HG03064 (cell line): ENCODE measurements at regions not wholly inside any gene's neighbourhood (a gene's known extent, or its start where the extent isn't known, plus 50 kb on each side); places are given as distances from the start of the nearest gene placed in this dataset.

ENCODE experiments used
- ATAC-seq: cut with Tn5 transposase; IDR thresholded peaks from one replicate; pipeline ENCODE4 v1.9.1; 2021; ENCODE audit warnings: low read depth; ENCODE audit not compliant: unreplicated experiment

- ATAC-seq = no peak
Measured at GRCh38 chr9:118163751-118164150, 459.5 kb downstream of the TLR4 start.

- no peak for ATAC-seq
Measured at GRCh38 chr9:118165451-118165850, 461.2 kb downstream of the TLR4 start.

- no peak for ATAC-seq
Measured at GRCh38 chr9:118170032-118170955, 466.1 kb downstream of the TLR4 start.

GRCh38 chr9:118177241-118177640, 473.0 kb downstream of the TLR4 start:
- no peak for ATAC-seq

GRCh38 chr9:118183576-118183975, 479.4 kb downstream of the TLR4 start:
- no peak for ATAC-seq

GRCh38 chr9:118187408-118187807, 483.2 kb downstream of the TLR4 start:
- no peak for ATAC-seq

- no peak for ATAC-seq
Measured at GRCh38 chr9:118189615-118190014, 485.4 kb downstream of the TLR4 start.

GRCh38 chr9:118192807-118193206, 488.6 kb downstream of the TLR4 start:
- ATAC-seq = no peak

- no peak for ATAC-seq
Measured at GRCh38 chr9:118209343-118209742, 505.1 kb downstream of the TLR4 start.

GRCh38 chr9:118215549-118215948, 511.3 kb downstream of the TLR4 start:
- no peak for ATAC-seq

GRCh38 chr9:118222375-118222774, 518.2 kb downstream of the TLR4 start:
- ATAC-seq = no peak

GRCh38 chr9:118223111-118223510, 518.9 kb downstream of the TLR4 start:
- ATAC-seq = no peak

- no peak for ATAC-seq
Measured at GRCh38 chr9:118230329-118230728, 526.1 kb downstream of the TLR4 start.

- ATAC-seq = no peak
Measured at GRCh38 chr9:118236625-118237024, 532.4 kb downstream of the TLR4 start.

- ATAC-seq = no peak
Measured at GRCh38 chr9:118238139-118238538, 533.9 kb downstream of the TLR4 start.

- ATAC-seq = no peak
Measured at GRCh38 chr9:118252027-118252426, 547.8 kb downstream of the TLR4 start.

GRCh38 chr9:118262191-118262590, 558.0 kb downstream of the TLR4 start:
- no peak for ATAC-seq

- ATAC-seq = no peak
Measured at GRCh38 chr9:118263949-118264348, 559.7 kb downstream of the TLR4 start.

GRCh38 chr9:118268046-118268445, 563.8 kb downstream of the TLR4 start:
- ATAC-seq = no peak

GRCh38 chr9:118269623-118270022, 565.4 kb downstream of the TLR4 start:
- ATAC-seq = no peak

- no peak for ATAC-seq
Measured at GRCh38 chr9:118271331-118271730, 567.1 kb downstream of the TLR4 start.

- ATAC-seq = no peak
Measured at GRCh38 chr9:118271936-118272335, 567.7 kb downstream of the TLR4 start.
